Uterus (tissue), 2 donors: ENCODE measurements at regions not wholly inside any gene's neighbourhood (a gene's known extent, or its start where the extent isn't known, plus 50 kb on each side); places are given as distances from the start of the nearest gene placed in this dataset.

ENCODE experiments used
- POLR2A ChIP-seq, 2 donors: fragments of 450-650 bp; IDR thresholded peaks; one replicate each; pipeline ENCODE4 v1.6.1; 2016; ENCODE audit warnings: antibody characterized with exemption in 2 of 2, mild to moderate bottlenecking in 1 of 2, moderate library complexity in 1 of 2
- TF ChIP-seq, protein P1 (sequence below), 4 experiments: fragments of 200-600 bp in 2 of 4; fragments of 450-650 bp in 2 of 4; sonication (generic) in 2 of 4; IDR thresholded peaks; one replicate each; pipeline ENCODE4 v1.5.1; 2016 to 2019; ENCODE audit warnings: antibody characterized with exemption in 4 of 4, mild to moderate bottlenecking in 2 of 4, moderate library complexity in 1 of 4

DNA sequence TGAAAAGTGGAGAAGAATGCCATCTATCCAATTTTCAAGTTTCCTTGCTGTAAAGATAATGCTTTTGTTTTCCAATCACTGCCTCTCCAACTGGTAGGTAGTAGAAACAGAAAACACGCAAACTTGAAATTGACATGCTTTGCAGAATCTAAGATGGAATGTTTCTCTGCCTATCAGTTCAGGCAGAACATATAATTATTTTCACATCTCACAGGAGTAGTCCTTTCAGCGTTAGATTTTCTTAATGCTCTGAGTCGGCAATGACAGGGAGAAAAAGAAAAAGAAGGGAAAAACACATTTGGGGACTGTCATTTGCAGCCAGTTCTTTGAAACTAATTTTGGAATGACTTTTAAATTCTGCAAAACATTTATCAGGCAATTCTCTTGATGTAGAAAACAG is 818.7 kb upstream of the PTPRD start:
- TF ChIP-seq, protein P1, sequence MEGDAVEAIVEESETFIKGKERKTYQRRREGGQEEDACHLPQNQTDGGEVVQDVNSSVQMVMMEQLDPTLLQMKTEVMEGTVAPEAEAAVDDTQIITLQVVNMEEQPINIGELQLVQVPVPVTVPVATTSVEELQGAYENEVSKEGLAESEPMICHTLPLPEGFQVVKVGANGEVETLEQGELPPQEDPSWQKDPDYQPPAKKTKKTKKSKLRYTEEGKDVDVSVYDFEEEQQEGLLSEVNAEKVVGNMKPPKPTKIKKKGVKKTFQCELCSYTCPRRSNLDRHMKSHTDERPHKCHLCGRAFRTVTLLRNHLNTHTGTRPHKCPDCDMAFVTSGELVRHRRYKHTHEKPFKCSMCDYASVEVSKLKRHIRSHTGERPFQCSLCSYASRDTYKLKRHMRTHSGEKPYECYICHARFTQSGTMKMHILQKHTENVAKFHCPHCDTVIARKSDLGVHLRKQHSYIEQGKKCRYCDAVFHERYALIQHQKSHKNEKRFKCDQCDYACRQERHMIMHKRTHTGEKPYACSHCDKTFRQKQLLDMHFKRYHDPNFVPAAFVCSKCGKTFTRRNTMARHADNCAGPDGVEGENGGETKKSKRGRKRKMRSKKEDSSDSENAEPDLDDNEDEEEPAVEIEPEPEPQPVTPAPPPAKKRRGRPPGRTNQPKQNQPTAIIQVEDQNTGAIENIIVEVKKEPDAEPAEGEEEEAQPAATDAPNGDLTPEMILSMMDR (IDR thresholded peaks at IDR 0.05) = no peak
- no peak for TF ChIP-seq POLR2A (IDR thresholded peaks at IDR 0.05)
